NCI-H2171 treated with DMSO at 0.1 percent for 48 hours (cell line): ENCODE measurements at regions not wholly inside any gene's neighbourhood (a gene's known extent, or its start where the extent isn't known, plus 50 kb on each side); places are given as distances from the start of the nearest gene placed in this dataset.

Experiments used
- DNase-seq: peaks from one replicate; lab custom pipeline; 2025; lab: John Stamatoyannopoulos, UW

- DNase-seq = no peak
These were observed 334.2 kb downstream of the KLF12 start for GRCh38 chr13:73800011-73800410.

- DNase-seq = no peak
These were observed 339.4 kb downstream of the KLF12 start for GRCh38 chr13:73794755-73795154.

- no peak for DNase-seq
These were observed 340.8 kb downstream of the KLF12 start for GRCh38 chr13:73793361-73793760.

- DNase-seq = no peak
These were observed 341.4 kb downstream of the KLF12 start for GRCh38 chr13:73792796-73793195.

GRCh38 chr13:73782450-73783449, 351.5 kb downstream of the KLF12 start:
- DNase-seq = no peak

GRCh38 chr13:73781384-73781783, 352.8 kb downstream of the KLF12 start:
- no peak for DNase-seq

GRCh38 chr13:73779881-73780280, 354.3 kb downstream of the KLF12 start:
- no peak for DNase-seq

GRCh38 chr13:73778242-73778864, 355.9 kb downstream of the KLF12 start:
- DNase-seq = peak; percentile 5

- no peak for DNase-seq
These were observed 357.1 kb downstream of the KLF12 start for GRCh38 chr13:73777134-73777533.

GRCh38 chr13:73776151-73776785, 357.9 kb downstream of the KLF12 start:
- no peak for DNase-seq

- DNase-seq = no peak
These were observed 361.0 kb downstream of the KLF12 start for GRCh38 chr13:73773168-73773549.

GRCh38 chr13:73772449-73773167, 361.6 kb downstream of the KLF12 start:
- DNase-seq = peak; percentile 90

- DNase-seq = no peak
These were observed 366.4 kb downstream of the KLF12 start for GRCh38 chr13:73767747-73768315.

- DNase-seq = no peak
These were observed 366.9 kb downstream of the KLF12 start for GRCh38 chr13:73767191-73767741.

GRCh38 chr13:73765651-73766384, 368.4 kb downstream of the KLF12 start:
- peak; percentile 91 for DNase-seq

- DNase-seq = no peak
These were observed 374.8 kb downstream of the KLF12 start for GRCh38 chr13:73759434-73759833.

- DNase-seq = no peak
These were observed 376.5 kb downstream of the KLF12 start for GRCh38 chr13:73757481-73758233.

GRCh38 chr13:73754727-73755292, 379.4 kb downstream of the KLF12 start:
- peak; percentile 78 for DNase-seq

- no peak for DNase-seq
These were observed 380.0 kb downstream of the KLF12 start for GRCh38 chr13:73754241-73754640.

GRCh38 chr13:73751290-73751689, 382.9 kb downstream of the KLF12 start:
- peak; percentile 5 for DNase-seq
